ENCODE measurements at regions not wholly inside any gene's neighbourhood (a gene's known extent, or its start where the extent isn't known, plus 50 kb on each side); places are given as distances from the start of the nearest gene placed in this dataset.
A peak's percentile ranks its signal among the peaks of the same experiment; 100 is the strongest.

- POLR2A ChIA-PET = interaction anchor here (0.7 to 1.8 kb wide), 4 partner anchors 89 to 287 kb away, joined by 3 to 5 read pairs (median 4); no protein-coding TSS in a partner anchor
- no TSS peak for BruUV-seq (replicated peaks)
- in situ Hi-C loops (cut with HindIII; ENCODE audit: extremely low pct_ligation_motif_present, low pct_unique_long_range_greater_than_20kb) = no loop called here
- Histone ChIP-seq H4K20me1 (ENCODE audit: insufficient read depth, low read length) (no peaks in the 10 kb centered on the region), H3K79me2 (ENCODE audit: insufficient read depth, low read length) (no peaks in the 10 kb centered on the region), H3K36me3 (replicated peaks in 1 of 2; ENCODE audit: control insufficient read depth in 1 of 2, insufficient read depth in 2 of 2, low read length in 2 of 2) (no peaks in the 10 kb centered on the region), H3K9ac (ENCODE audit: insufficient read depth, low read depth, low read length) (no peak overlapping the region), H3K4me1 (ENCODE audit: insufficient read depth, low read length) (peaks cover 49% of the 10 kb centered on the region), H2AFZ (ENCODE audit: low read length) (no peak overlapping the region), H3K9me3 (ENCODE audit: low read length) (no peaks in the 10 kb centered on the region), H3K27ac (ENCODE audit: extremely low read length, insufficient read depth, low read length) (peak overlapping the region; percentile 67), H3K4me3 (replicated peaks in 1 of 3; ENCODE audit: insufficient read depth in 1 of 3, low read depth in 2 of 3, low read length in 3 of 3) (peak overlapping the region in 1 of 3 experiments; percentile 9; a peak in 1 of 6 replicates), H3K4me2 (ENCODE audit: low read depth, low read length) (peak overlapping the region; percentile 46), H3K27me3 (ENCODE audit: control insufficient read depth in 1 of 2, insufficient read depth in 2 of 2, low read length in 2 of 2) (no peaks in the 10 kb centered on the region)
- no peak for FAIRE-seq
- intact Hi-C loops (cut with micrococcal nuclease; ENCODE audit: unreplicated experiment) = loop anchor here (1.0 to 5.0 kb wide), 2 partner anchors 113 to 286 kb away; no protein-coding TSS in a partner anchor
- peak; percentile 32 for DNase-seq (ENCODE audit: low spot score)
- ATAC-seq = peak; percentile 17; the same call in 2 of the 3 replicates
- CTCF ChIA-PET (ENCODE audit: low intra/inter-chr PET ratio, low total read pairs) = no interaction called here
- TF ChIP-seq HNRNPL (IDR thresholded peaks at IDR 0.05; ENCODE audit: low read depth, low read length) (no peak), ZNF740 (CRISPR knock-in tag; IDR thresholded peaks at IDR 0.05) (0 out of 2 replicates have a peak, but pooled peaks have one; percentile 17), MYC (CRISPR knock-in tag; IDR thresholded peaks at IDR 0.05; ENCODE audit: borderline replicate concordance) (no peak), IRF2 (CRISPR knock-in tag; IDR thresholded peaks at IDR 0.05) (peak; percentile 32; the same call in 1 of the 2 replicates), ZNF605 (CRISPR knock-in tag; IDR thresholded peaks at IDR 0.05) (no peak), JUN (CRISPR knock-in tag; IDR thresholded peaks at IDR 0.05) (no peak), HINFP (CRISPR knock-in tag; IDR thresholded peaks at IDR 0.05; ENCODE audit: low read depth) (no peak), ZNF720 (CRISPR knock-in tag; IDR thresholded peaks at IDR 0.05) (no peak), NFAT5 (CRISPR knock-in tag; IDR thresholded peaks at IDR 0.05) (no peak), ONECUT2 (CRISPR knock-in tag; IDR thresholded peaks at IDR 0.05) (no peak), ZHX2 (IDR thresholded peaks at IDR 0.05; ENCODE audit: low read depth) (no peak), ZHX2 (CRISPR knock-in tag; IDR thresholded peaks at IDR 0.05; ENCODE audit: borderline replicate concordance) (no peak), POLR2AphosphoS5 (IDR thresholded peaks at IDR 0.05; ENCODE audit: low read depth, low read length) (no peak)
These were observed 70.7 kb upstream of the FN1 start for GRCh38 chr2:215506604-215506990.

Data from HepG2 (cell line).